ENCODE measurements at regions not wholly inside any gene's neighbourhood (a gene's known extent, or its start where the extent isn't known, plus 50 kb on each side); places are given as distances from the start of the nearest gene placed in this dataset.

- H3K4me1 ChIP-seq (replicated peaks in 1 of 4; ENCODE audit: control insufficient read depth in 3 of 4, insufficient read depth in 4 of 4, low read length in 3 of 4) = peaks cover 0 to 8% (median 2%) of the 10 kb centered on the region in 4 experiments; a peak in 3 of 7 replicates
- no peaks in the 10 kb centered on the region for H3K9me3 ChIP-seq (ENCODE audit: insufficient read depth in 2 of 2, low read depth in 1 of 2, low read length in 1 of 2)
- no peak overlapping the region for H3K9ac ChIP-seq (replicated peaks in 1 of 4; ENCODE audit: extremely low read depth in 1 of 4, low read depth in 3 of 4, low read length in 3 of 4)
- FAIRE-seq (peak; percentile 28), DNase-seq (ENCODE audit: low read depth in 1 of 2, low spot score in 2 of 2) (no peak)
- H2AK5ac ChIP-seq (ENCODE audit: low read depth, low read length) = no peak overlapping the region
- no peak for TF ChIP-seq KDM4A (IDR thresholded peaks at IDR 0.05; ENCODE audit: low read depth, low read length, severe bottlenecking)
- TF ChIP-seq CTCF (IDR thresholded peaks at IDR 0.05; ENCODE audit: control extremely low read depth in 1 of 3, insufficient read depth in 1 of 3, low read depth in 1 of 3, low read length in 3 of 3) = peak; percentile 18 to 49 (median 39)
- peak; percentile 71 to 73 for TF ChIP-seq RAD21 (IDR thresholded peaks at IDR 0.05 in 1 of 2, conservative IDR thresholded peaks at IDR 0.05 in 1 of 2; ENCODE audit: low read depth in 2 of 2, low read length in 2 of 2)
- no peak overlapping the region for H3K27ac ChIP-seq (ENCODE audit: low read depth, low read length)
- H4K20me1 ChIP-seq (replicated peaks in 1 of 2; ENCODE audit: control insufficient read depth in 1 of 2, insufficient read depth in 2 of 2, low read length in 2 of 2) = no peaks in the 10 kb centered on the region
- no peak overlapping the region for H2BK20ac ChIP-seq (ENCODE audit: low read length)
- H3K23me2 ChIP-seq (ENCODE audit: low read depth, low read length) = no peaks in the 10 kb centered on the region
- H3K4me3 ChIP-seq (ENCODE audit: extremely low read depth in 1 of 4, insufficient read depth in 2 of 4, low read depth in 3 of 4, low read length in 4 of 4) = no peak overlapping the region
- no peak overlapping the region for H2BK5ac ChIP-seq (ENCODE audit: low read depth, low read length)
- H2AFZ ChIP-seq (ENCODE audit: low read length) = 0 out of 2 replicates have a peak overlapping the region, but pooled peaks have one; percentile 2
- 85% methylated on average over 1 of the region's 1 CpG; no CpG with 5 or more reads in 1 of the 2 experiments for WGBS, 2 experiments (ENCODE audit: extremely low coverage in 1 of 2, insufficient coverage in 1 of 2, insufficient read length in 1 of 2, insufficient replicate concordance in 2 of 2, low coverage in 1 of 2, low lambda C conversion rate in 2 of 2, missing lambda C conversion rate in 1 of 2)
- no peak overlapping the region for H3K56ac ChIP-seq (replicated peaks; ENCODE audit: insufficient read length, low read depth, low read length)
- no peak overlapping the region for H2BK120ac ChIP-seq (replicated peaks; ENCODE audit: low read depth, low read length)
- no peak overlapping the region for H2BK15ac ChIP-seq (ENCODE audit: low read length)
- H3K18ac ChIP-seq (ENCODE audit: extremely low read depth, low read length) = no peak overlapping the region
- POLR2A ChIA-PET (ENCODE audit: partially characterized antibody) = no interaction called here
- CTCF ChIA-PET (ENCODE audit: partially characterized antibody) = interaction anchor here (0.9 to 2.9 kb wide), 3 partner anchors 10 to 48 kb away, joined by 3 to 10 read pairs (median 3); no protein-coding TSS in a partner anchor
- no peaks in the 10 kb centered on the region for H3K36me3 ChIP-seq (ENCODE audit: control insufficient read depth in 2 of 4, insufficient read depth in 4 of 4, low read length in 3 of 4)
- H3K4ac ChIP-seq (replicated peaks; ENCODE audit: insufficient read length, low read depth, low read length) = no peak overlapping the region
- no peaks in the 10 kb centered on the region for H3K27me3 ChIP-seq (replicated peaks in 1 of 4; ENCODE audit: control insufficient read depth in 3 of 4, extremely low read depth in 1 of 4, insufficient read depth in 3 of 4, low read length in 3 of 4)
- no peak overlapping the region for H3K23ac ChIP-seq (ENCODE audit: insufficient read length)
- H2BK12ac ChIP-seq (ENCODE audit: low read depth, low read length) = no peak overlapping the region
- H4K8ac ChIP-seq (ENCODE audit: extremely low read depth, insufficient read depth, low read length) = no peak overlapping the region
- H3K14ac ChIP-seq (ENCODE audit: insufficient read length) = no peak overlapping the region
- H3K79me1 ChIP-seq (ENCODE audit: low read depth, low read length) = no peaks in the 10 kb centered on the region
- no peak overlapping the region for H4K5ac ChIP-seq (ENCODE audit: insufficient read length, low read depth, low read length)
- no peaks in the 10 kb centered on the region for H3K79me2 ChIP-seq (ENCODE audit: control insufficient read depth in 1 of 2, insufficient read depth in 2 of 2, low read length in 2 of 2)
- H4K91ac ChIP-seq (replicated peaks; ENCODE audit: insufficient read length, low read length) = no peak overlapping the region
- H3K4me2 ChIP-seq (ENCODE audit: insufficient read depth in 1 of 2, low read depth in 2 of 2, low read length in 2 of 2) = no peak overlapping the region
These were observed 163.6 kb upstream of the TLE4 start for GRCh38 chr9:79408200-79408599.
